ENCODE measurements at regions not wholly inside any gene's neighbourhood (a gene's known extent, or its start where the extent isn't known, plus 50 kb on each side); places are given as distances from the start of the nearest gene placed in this dataset.

- no peak overlapping the region for H3K9ac ChIP-seq (ENCODE audit: low read depth in 1 of 2, low read length in 2 of 2)
- 85% methylated on average over 19 of the region's 19 CpGs for WGBS
- H3K9me3 ChIP-seq (ENCODE audit: control insufficient read depth in 4 of 4, low read length in 3 of 4), result no peaks in the 10 kb centered on the region
- H3K4me1 ChIP-seq (ENCODE audit: control insufficient read depth in 4 of 4, insufficient read depth in 4 of 4, low read length in 3 of 4), result no peaks in the 10 kb centered on the region
- no peaks in the 10 kb centered on the region for H3K36me3 ChIP-seq (ENCODE audit: control insufficient read depth in 4 of 4, insufficient read depth in 3 of 4, low read depth in 1 of 4, low read length in 3 of 4)
- H3K27ac ChIP-seq (ENCODE audit: low read depth in 1 of 2, low read length in 2 of 2), result no peak overlapping the region
- H3K27me3 ChIP-seq (ENCODE audit: control insufficient read depth in 4 of 4, insufficient read depth in 4 of 4, low read length in 3 of 4), result no peaks in the 10 kb centered on the region
- no peak overlapping the region for H3K4me3 ChIP-seq (ENCODE audit: low read depth in 1 of 3, low read length in 3 of 3)
- DNase-seq (ENCODE audit: low spot score), result no peak
- TF ChIP-seq JUND (IDR thresholded peaks at IDR 0.05) (no peak), RXRA (IDR thresholded peaks at IDR 0.05) (no peak), HNF4A (conservative IDR thresholded peaks at IDR 0.05) (no peak), SP1 (IDR thresholded peaks at IDR 0.05) (no peak), EGR1 (IDR thresholded peaks at IDR 0.05; ENCODE audit: low read depth in 2 of 2) (no peak), HNF4G (IDR thresholded peaks at IDR 0.05) (no peak), YY1 (IDR thresholded peaks at IDR 0.05) (no peak), TAF1 (conservative IDR thresholded peaks at IDR 0.05) (no peak), ZBTB33 (IDR thresholded peaks at IDR 0.05) (no peak), CTCF (IDR thresholded peaks at IDR 0.05; ENCODE audit: low read depth, low read length, missing input control) (no peak)
These were observed 758.2 kb upstream of the INTU start for GRCh38 chr4:126874533-126874932.

- Histone ChIP-seq H3K9ac (ENCODE audit: low read depth in 1 of 2, low read length in 2 of 2) (no peak overlapping the region), H3K4me1 (ENCODE audit: control insufficient read depth in 4 of 4, insufficient read depth in 4 of 4, low read length in 3 of 4) (no peaks in the 10 kb centered on the region), H3K4me3 (ENCODE audit: low read depth in 1 of 3, low read length in 3 of 3) (no peak overlapping the region), H3K27ac (ENCODE audit: low read depth in 1 of 2, low read length in 2 of 2) (no peak overlapping the region), H3K36me3 (ENCODE audit: control insufficient read depth in 4 of 4, insufficient read depth in 3 of 4, low read depth in 1 of 4, low read length in 3 of 4) (no peaks in the 10 kb centered on the region), H3K27me3 (ENCODE audit: control insufficient read depth in 4 of 4, insufficient read depth in 4 of 4, low read length in 3 of 4) (no peaks in the 10 kb centered on the region), H3K9me3 (ENCODE audit: control insufficient read depth in 4 of 4, low read length in 3 of 4) (no peaks in the 10 kb centered on the region)
- DNase-seq (ENCODE audit: low spot score), result no peak
- no peak for TF ChIP-seq RXRA (IDR thresholded peaks at IDR 0.05)
- TF ChIP-seq ZBTB33 (IDR thresholded peaks at IDR 0.05), result no peak
- no peak for TF ChIP-seq SP1 (IDR thresholded peaks at IDR 0.05)
- no peak for TF ChIP-seq REST (IDR thresholded peaks at IDR 0.05)
- no peak for TF ChIP-seq NR2F2 (IDR thresholded peaks at IDR 0.05)
- no peak for TF ChIP-seq RAD21 (IDR thresholded peaks at IDR 0.05)
- no peak for TF ChIP-seq EGR1 (IDR thresholded peaks at IDR 0.05; ENCODE audit: low read depth in 2 of 2)
- no peak for TF ChIP-seq CTCF (IDR thresholded peaks at IDR 0.05; ENCODE audit: low read depth, low read length, missing input control)
- no peak for TF ChIP-seq ATF3 (IDR thresholded peaks at IDR 0.05)
These were observed 743.8 kb upstream of the INTU start for GRCh38 chr4:126888968-126889367.
